ENCODE measurements at regions not wholly inside any gene's neighbourhood (a gene's known extent, or its start where the extent isn't known, plus 50 kb on each side); places are given as distances from the start of the nearest gene placed in this dataset.

GRCh38 chr1:239879321-239880170 is 212.1 kb upstream of the FMN2 start:
- TF ChIP-seq POLR2A (IDR thresholded peaks at IDR 0.05; ENCODE audit: extremely low read depth, insufficient read length) (no peak), MAX (IDR thresholded peaks at IDR 0.05; ENCODE audit: low read depth, low read length) (no peak)
